ENCODE measurements at regions not wholly inside any gene's neighbourhood (a gene's known extent, or its start where the extent isn't known, plus 50 kb on each side); places are given as distances from the start of the nearest gene placed in this dataset.
"Not testable (repeated sequence)": the region's sequence is repeated elsewhere in the genome, so short reads cannot be mapped to it uniquely, and the experiment has no call there.

- DNase-seq (ENCODE audit: low spot score) (no peak), FAIRE-seq (no peak)
Measured at GRCh38 chr3:139198929-139199328, 144.9 kb upstream of the MRPS22 start.

DNA sequence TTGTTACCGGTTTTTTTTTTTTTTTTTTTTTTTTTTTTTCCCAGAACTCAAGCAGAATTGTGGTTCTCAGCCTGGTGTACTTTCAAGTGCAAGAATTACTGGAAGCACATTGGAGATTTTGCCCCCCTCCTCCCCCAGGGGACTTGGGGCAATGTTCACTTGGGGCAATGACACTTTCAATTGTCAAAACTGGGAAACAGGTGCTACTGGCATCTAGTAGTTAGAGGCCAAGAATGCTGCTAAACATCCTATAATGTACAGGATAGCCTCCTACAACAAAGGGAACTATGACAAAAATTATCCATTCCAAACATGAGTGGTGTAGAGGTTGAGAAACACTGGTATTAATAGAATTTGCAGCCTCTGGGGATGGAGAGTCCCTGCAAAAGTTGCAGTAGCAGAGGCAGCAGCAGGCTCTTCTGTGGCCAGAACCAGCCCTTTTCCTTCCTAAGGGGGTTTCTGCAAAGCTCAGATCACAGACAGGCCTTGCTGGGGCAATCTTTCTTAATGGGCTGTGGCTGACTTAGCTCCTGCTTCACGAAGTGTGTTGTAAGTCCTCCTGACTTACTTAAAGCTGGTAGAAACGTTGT, 144.3 kb upstream of the MRPS22 start:
- FAIRE-seq, result no peak

GRCh38 chr3:139201446-139202225, 142.2 kb upstream of the MRPS22 start:
- FAIRE-seq (no peak), DNase-seq (ENCODE audit: low spot score) (no peak)

More for the DNA sequence above, 144.3 kb upstream of the MRPS22 start:
- DNase-seq (ENCODE audit: low spot score), result no peak

DNA sequence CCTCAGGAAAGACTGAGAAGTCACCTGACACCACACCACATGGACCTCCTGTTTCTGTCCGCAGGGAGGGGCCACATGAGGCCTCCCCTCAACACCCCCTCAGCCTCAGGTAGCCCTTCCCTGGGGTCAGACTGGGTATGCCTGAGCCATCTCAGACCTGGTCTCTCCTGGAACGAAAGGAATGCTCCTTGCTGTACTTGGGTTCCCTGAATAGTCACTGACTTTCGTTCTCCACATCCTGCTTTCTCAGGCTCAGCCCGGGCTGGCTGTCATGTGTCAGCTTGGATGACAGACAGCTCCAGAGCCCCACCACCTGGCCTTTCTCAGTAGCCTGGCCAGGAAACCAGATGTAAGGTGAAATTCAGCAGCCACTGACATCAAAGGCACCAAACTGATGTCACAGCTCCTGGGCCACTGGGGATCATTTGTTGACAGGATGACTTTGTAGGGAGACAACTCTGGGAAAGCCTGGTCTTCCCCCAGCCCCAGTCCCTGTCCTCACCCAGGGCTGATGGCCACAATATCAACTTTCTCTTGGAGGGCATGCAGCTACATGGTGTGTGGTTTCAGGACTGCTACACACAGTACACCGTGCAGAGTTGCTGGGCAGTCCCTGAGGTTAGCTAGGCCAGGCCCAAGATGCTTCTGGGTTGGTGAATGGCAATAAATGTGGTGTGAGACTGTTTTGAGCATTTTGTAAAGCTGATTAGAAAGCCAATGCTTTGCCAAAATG, 141.4 kb upstream of the MRPS22 start:
- DNase-seq (ENCODE audit: low spot score) (no peak), FAIRE-seq (no peak)

DNA sequence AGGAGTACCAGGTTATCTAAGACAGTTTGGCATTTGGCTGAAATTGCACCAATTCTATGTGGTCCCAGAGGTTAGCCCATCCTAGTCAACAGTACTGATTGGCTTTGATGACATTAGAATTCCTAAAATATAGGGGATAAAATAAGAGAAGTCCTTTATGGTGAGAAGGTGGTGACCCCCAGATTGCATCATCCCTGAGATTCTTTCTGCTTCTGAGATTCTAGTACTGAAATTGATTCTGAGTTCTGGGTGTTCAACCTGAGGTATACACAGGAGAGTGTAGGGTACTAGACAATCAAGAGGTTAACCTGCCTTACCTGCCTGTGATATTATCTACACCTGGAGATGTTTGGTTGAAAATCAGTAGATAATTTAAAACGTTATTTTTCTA, 140.9 kb upstream of the MRPS22 start:
- FAIRE-seq (no peak), DNase-seq (ENCODE audit: low spot score) (no peak)

GRCh38 chr3:139203752-139204151, 140.1 kb upstream of the MRPS22 start:
- DNase-seq (ENCODE audit: low spot score) (no peak), FAIRE-seq (no peak)

DNA sequence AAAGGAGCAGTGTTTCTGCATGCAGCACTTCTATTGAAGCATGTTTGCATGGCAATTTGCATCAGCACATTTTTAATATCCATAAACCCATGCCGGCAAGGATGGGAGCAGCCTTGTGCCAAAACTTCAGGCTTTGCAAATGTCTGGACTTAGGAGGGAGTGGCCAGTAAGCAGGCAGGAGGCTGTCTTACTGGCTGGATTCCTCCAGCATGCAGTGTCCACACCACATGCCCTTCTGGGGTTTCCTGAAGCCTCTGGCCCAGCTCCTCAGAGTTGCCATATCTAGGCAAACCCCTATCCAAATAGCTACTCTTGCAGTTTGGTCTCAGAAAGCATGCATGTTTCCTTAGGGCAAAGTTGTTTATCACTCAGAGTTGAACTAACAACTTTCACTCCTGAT, 139.1 kb upstream of the MRPS22 start:
- FAIRE-seq, result no peak
- DNase-seq (ENCODE audit: low spot score), result no peak

GRCh38 chr3:139213936-139214335, 129.9 kb upstream of the MRPS22 start:
- DNase-seq (ENCODE audit: low spot score), result no peak
- no peak for FAIRE-seq

GRCh38 chr3:139216958-139217357, 126.9 kb upstream of the MRPS22 start:
- no peak for DNase-seq (ENCODE audit: low spot score)
- no peak for FAIRE-seq

DNA sequence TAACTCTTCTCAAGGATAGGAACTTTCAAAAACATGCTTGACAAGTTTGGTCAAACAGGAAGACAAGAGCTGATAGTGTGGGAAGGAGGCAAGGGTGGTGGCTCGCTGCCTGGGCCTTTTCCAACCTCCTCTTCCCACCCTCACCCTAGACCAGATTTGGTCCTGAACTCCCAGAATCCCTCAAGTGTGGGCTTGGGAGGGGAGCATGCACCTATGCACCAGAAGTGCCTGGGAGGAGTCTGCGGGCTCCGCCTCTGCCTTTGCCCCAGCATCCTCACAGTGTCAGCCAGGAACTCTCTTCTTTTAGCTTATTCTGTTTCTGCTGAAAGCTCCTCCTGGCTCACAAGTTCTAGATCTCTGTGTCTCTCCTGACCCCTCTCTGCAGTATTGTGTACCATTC, 126.2 kb upstream of the MRPS22 start:
- FAIRE-seq, result no peak

DNA sequence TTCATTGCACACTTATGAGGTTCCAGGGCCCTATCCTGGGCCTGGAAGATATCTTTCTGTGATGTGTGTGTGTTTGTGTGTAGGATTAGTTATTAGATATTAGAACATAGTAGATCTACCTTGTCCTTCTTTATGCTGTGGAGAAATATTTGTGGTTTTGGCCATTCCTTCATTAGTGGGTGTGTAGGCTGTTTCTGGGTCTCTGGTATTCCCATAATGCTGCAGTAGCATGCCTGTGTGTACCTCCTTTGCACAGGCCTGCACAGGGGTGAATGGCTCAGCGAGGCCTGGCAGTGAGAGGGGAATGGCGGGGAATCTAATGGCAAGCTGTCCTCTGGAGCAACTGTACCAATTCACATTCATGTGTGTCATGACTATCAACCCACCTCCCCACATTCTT, 125.8 kb upstream of the MRPS22 start:
- DNase-seq (ENCODE audit: low spot score) (no peak), FAIRE-seq (no peak)

More for the DNA sequence above, 126.2 kb upstream of the MRPS22 start:
- DNase-seq (ENCODE audit: low spot score), result no peak

DNA sequence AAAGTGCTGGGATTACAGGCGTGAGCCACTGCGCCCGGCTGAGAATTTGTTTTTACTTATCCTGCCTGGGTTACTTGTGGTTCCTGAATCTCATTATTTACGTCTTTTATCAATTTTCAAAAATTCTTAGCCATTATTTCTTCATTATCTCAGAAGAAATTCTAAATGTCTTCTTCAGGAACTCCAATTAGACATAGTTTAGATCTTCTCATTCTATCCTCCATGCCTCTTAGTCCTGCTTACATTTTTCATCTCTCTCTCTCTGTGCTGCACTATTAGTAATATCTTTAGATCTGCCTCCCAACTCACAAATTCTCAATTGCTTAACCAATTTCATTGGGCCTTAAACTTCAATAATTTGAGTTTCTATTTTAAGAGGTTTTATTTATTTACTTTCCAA, 124.4 kb upstream of the MRPS22 start:
- no peak for DNase-seq (ENCODE audit: low spot score)
- FAIRE-seq, result no peak

DNA sequence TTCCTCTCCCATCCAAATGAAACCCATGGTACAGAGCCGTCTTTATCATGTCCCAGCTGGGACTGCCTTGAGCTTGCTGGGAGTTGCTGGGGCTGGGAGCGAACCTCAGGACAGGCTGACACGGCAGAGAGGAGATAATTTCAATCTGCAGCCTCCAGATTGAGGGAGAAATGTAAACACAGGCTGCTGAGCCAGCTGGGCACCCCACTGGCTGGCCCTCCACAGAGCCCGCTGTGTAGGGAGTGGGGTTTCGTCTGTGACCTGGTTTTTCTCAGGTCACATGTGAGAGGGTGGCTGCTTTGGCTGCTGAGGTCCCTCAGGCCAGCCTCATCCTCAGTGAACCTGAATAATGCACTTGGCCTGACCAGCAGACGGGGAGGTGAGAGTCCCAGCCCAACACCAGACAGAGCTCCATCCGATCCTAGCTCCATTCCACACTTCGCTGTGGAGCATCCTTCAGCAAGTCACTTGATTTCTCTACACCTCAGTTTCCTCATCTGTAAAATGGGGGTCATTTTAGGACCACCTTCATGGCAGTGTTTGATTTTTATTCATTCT, 121.6 kb upstream of the MRPS22 start:
- no peak for DNase-seq (ENCODE audit: low spot score)
- FAIRE-seq, result no peak

DNA sequence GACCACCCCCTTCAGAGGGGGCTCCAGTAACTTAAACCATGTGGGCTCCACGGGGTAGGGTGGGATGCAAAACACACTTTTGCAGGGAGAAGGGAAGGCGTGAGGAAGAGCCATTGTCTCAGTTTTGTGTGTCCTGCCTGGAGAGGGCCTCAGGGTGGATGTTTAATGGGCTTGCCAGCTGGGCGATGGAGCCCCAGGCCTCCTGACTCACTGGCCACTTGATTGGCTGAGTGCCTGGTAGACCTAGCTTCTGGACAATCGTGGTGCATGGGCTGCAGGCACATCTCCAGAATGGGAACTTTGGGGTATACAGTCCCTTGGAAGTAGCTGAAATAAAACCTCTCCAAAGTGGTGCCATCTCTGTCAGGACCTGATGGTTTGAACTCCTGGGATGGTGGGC, 118.3 kb upstream of the MRPS22 start:
- DNase-seq (ENCODE audit: low spot score) (no peak), FAIRE-seq (no peak)

- DNase-seq (ENCODE audit: low spot score) (no peak), FAIRE-seq (no peak)
Measured at GRCh38 chr3:139226731-139227130, 117.1 kb upstream of the MRPS22 start.

DNA sequence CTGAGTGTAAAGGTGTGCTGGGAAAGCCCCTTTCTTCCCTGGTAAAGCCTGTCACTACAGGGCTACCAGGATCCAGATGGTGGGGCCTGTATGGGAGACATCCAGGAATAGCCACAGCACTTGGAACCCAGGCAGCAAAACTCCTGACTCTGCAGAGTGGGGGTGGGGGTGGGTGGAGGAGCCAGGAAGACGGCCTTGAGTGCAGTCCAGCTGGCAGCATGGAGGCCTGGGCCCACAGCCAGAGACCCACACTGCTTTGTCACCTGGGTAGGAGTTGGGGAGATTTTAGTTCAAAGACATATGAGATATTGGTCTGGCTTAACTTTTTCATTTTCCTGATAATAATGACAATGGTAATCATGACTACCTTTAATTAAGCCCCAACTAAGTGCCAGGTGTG, 116.7 kb upstream of the MRPS22 start:
- FAIRE-seq, result no peak
- DNase-seq (ENCODE audit: low spot score), result no peak

GRCh38 chr3:139227827-139228226, 116.0 kb upstream of the MRPS22 start:
- DNase-seq (ENCODE audit: low spot score) (no peak), FAIRE-seq (no peak)

DNA sequence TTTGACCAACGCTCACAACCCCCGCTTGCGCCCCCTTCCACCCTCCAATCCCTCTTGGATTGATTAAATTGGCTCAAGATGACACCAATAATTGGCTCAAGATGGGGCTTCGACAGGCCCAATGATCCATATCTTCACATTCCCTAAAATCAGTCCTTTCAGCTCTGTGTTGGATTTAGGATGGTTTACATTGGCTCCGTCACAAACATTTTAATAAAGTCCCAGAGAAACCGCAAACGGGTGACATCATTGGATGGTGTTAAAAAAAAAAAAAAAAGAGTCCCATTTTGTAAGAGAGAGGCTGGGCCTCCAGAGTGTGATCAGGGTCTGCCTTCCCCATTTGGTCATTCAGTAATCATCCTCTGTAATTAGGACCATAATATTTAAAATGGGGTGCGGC, 113.4 kb upstream of the MRPS22 start:
- FAIRE-seq, result no peak
- DNase-seq (ENCODE audit: low spot score), result no peak

- no peak for FAIRE-seq
- DNase-seq (ENCODE audit: low spot score), result no peak
Measured at GRCh38 chr3:139231555-139232281, 112.1 kb upstream of the MRPS22 start.

DNA sequence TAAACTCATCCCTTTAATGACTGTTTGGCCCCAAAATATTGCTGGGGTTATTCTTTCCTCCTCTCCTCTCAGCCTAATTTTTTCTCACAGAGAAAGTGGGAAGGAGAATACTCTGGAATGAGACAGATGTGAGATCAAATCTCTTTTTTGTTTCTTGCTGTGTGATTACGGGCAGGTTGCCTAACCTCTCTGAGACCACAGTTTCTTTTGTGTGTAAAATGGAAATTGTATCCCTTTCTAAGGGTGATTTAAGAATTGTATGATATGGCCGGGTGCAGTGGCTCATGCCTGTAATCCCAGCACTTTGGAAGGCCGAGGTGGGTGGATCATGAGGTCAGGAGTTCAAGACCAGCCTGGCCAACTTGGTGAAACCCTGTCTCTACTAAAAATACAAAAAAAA, 111.5 kb upstream of the MRPS22 start:
- not testable (repeated sequence) for DNase-seq (ENCODE audit: low spot score); FAIRE-seq

GRCh38 chr3:139234491-139234890, 109.3 kb upstream of the MRPS22 start:
- no peak for DNase-seq (ENCODE audit: low spot score)
- no peak for FAIRE-seq

- no peak for FAIRE-seq
Measured at GRCh38 chr3:139235192-139235591, 108.6 kb upstream of the MRPS22 start.

More at GRCh38 chr3:139235192-139235591, 108.6 kb upstream of the MRPS22 start:
- no peak for DNase-seq (ENCODE audit: low spot score)
